Stimulated activated naive CD8-positive, alpha-beta T cell treated with anti-CD3 and anti-CD28 coated beads, Interleukin-15, Interleukin-2, amounts not matched to agents 100 ng/mL and 50 ng/mL, for 24 hours (primary cell): ENCODE measurements at regions not wholly inside any gene's neighbourhood (a gene's known extent, or its start where the extent isn't known, plus 50 kb on each side); places are given as distances from the start of the nearest gene placed in this dataset.

ENCODE experiments used
- H3K27ac Mint-ChIP-seq: one replicate; pipeline ENCODE4 v1.8.0; 2021; ENCODE audit warnings: mild to moderate bottlenecking, mixed read lengths
- H3K27me3 Mint-ChIP-seq: one replicate; pipeline ENCODE4 v1.8.0; 2021; ENCODE audit warnings: mixed read lengths
- H3K36me3 Mint-ChIP-seq: one replicate; pipeline ENCODE4 v1.8.0; 2021; ENCODE audit warnings: low read depth, mixed read lengths
- H3K4me1 Mint-ChIP-seq: one replicate; pipeline ENCODE4 v1.8.0; 2021; ENCODE audit warnings: low read depth, mixed read lengths
- H3K4me3 Mint-ChIP-seq: one replicate; pipeline ENCODE4 v1.8.0; 2021; ENCODE audit warnings: mild to moderate bottlenecking, mixed read lengths
- H3K9me3 Mint-ChIP-seq: one replicate; pipeline ENCODE4 v1.8.0; 2021; ENCODE audit warnings: mixed read lengths

DNA sequence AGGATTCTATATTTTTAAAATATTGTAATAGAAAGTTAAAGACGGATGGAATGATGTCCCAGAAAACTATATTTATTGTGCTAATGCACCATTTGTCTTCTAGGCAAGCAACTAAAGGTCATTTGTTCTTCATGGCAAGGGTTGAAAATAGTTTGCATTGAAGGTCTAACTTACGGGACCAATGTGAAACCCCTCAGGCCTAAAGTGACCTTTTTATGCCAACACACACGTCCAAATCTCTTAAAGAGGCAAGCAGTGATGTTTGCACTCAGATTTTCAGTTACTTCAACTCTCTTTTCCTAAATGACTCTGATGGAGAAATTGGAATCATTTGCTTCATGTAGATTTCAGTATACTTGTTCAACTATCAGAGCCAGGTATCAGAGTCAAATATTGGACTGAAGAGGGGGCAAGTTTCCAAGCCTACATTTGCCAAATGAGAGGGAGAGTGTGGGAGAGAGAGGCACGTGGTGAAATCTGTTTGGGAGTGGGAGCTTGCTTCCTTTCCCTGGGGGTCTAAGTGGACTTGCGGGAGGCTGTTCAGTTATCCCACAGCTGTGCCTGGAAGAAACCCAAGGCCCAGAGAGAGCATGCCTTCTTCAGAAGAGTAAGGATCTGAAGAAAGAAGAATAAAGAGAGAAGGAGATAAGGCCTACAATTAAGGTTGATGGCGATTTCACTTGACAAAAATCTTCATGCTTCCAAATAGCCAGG, 459.8 kb downstream of the BCAT1 start:
- Mint-ChIP-seq H3K27ac (no peak overlapping the region), H3K4me1 (peaks cover 4% of the 10 kb centered on the region), H3K4me3 (no peak overlapping the region), H3K36me3 (no peaks in the 10 kb centered on the region), H3K27me3 (no peaks in the 10 kb centered on the region), H3K9me3 (no peaks in the 10 kb centered on the region)

DNA sequence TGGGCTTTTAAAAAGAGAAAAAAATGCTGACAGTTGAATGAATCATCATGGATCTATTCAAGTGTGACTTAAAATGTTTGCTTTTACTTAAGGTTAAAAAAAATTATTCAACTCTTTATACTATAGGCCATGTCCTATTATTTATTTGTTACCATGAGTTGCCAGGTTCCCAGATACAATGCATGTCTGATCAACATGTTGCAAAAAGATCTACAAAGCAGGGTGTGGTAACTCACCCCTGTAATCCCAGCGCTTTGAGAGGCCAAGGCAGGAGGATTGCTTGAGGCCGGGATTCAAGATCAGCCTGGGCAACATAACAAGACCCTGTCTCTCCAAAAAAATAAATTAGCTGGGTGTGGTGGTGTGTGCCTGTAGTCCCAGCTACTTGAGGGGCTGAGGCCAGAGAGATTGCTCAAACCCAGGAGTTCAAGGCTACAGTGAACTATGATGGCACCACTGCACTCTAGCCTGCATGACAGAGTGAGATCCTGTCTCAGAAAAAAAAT, 460.8 kb downstream of the BCAT1 start:
- Mint-ChIP-seq H3K9me3 (no peaks in the 10 kb centered on the region), H3K4me3 (no peak overlapping the region), H3K4me1 (peaks cover 4% of the 10 kb centered on the region), H3K27me3 (no peaks in the 10 kb centered on the region), H3K27ac (no peak overlapping the region), H3K36me3 (no peaks in the 10 kb centered on the region)

DNA sequence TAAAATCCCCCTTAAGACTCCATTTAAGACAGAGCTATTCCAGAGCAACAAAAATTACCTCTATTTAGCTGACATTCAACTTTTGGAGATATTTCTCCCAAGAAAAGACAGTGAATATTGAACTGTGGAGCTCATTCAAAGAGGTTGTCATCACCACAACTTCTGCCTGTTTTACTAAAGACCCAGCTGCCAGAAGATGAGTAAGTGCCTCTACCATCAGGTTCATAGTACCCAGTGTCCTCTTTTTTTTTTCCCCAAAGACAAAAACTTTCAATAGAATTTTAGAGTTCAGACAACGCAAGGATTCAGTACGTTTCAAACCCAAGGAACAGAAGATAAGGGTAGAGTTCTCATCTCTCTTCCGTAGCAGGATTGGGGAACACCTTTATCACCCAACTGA, 461.3 kb downstream of the BCAT1 start:
- H3K4me1 Mint-ChIP-seq = peaks cover 4% of the 10 kb centered on the region
- H3K4me3 Mint-ChIP-seq = no peak overlapping the region
- no peak overlapping the region for H3K27ac Mint-ChIP-seq
- no peaks in the 10 kb centered on the region for H3K9me3 Mint-ChIP-seq
- H3K27me3 Mint-ChIP-seq = no peaks in the 10 kb centered on the region
- no peaks in the 10 kb centered on the region for H3K36me3 Mint-ChIP-seq

- Mint-ChIP-seq H3K27ac (no peak overlapping the region), H3K4me1 (no peaks in the 10 kb centered on the region), H3K36me3 (no peaks in the 10 kb centered on the region), H3K4me3 (no peak overlapping the region), H3K27me3 (no peaks in the 10 kb centered on the region), H3K9me3 (no peaks in the 10 kb centered on the region)
Measured at GRCh38 chr12:24483732-24484131, 465.2 kb downstream of the BCAT1 start.

DNA sequence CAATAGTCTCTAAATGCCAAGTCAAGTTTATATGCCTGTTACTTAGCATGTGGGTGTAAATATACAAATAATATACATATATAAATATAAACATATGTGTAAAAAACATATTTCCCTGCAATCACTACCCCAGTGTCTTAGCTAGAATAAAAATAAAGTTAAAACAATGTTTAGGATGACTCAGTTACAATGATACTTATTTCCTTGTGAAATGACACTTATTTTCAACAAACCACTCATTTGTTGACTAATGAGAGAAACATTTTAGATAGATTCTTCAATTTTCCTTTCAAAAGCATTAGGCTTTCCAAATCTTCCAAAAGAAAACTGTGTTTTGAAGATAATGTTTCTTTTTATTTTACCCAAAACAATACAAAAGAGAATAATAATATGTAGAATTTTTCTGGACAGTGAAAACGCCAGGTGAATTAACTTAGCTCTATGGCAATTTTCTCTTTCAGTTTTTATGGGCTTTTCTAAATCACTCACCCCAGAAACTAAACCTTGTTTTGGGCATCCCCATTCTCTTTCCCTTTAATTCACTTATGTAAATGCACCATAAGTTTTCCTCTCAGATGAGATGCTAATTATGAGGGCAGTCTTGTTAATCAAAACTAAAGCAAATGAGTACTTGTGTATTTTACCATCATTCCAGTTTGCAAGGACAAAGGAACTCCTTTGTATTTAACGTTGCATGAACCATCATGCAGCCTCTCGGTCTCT, 465.9 kb downstream of the BCAT1 start:
- Mint-ChIP-seq H3K4me3 (no peak overlapping the region), H3K9me3 (no peaks in the 10 kb centered on the region), H3K4me1 (no peaks in the 10 kb centered on the region), H3K36me3 (no peaks in the 10 kb centered on the region), H3K27me3 (no peaks in the 10 kb centered on the region), H3K27ac (no peak overlapping the region)

GRCh38 chr12:24482044-24482443, 466.9 kb downstream of the BCAT1 start:
- Mint-ChIP-seq H3K4me3 (no peak overlapping the region), H3K27ac (no peak overlapping the region), H3K4me1 (no peaks in the 10 kb centered on the region), H3K9me3 (no peaks in the 10 kb centered on the region), H3K27me3 (no peaks in the 10 kb centered on the region), H3K36me3 (no peaks in the 10 kb centered on the region)

GRCh38 chr12:24480766-24481449, 468.0 kb downstream of the BCAT1 start:
- H3K9me3 Mint-ChIP-seq = no peaks in the 10 kb centered on the region
- no peaks in the 10 kb centered on the region for H3K4me1 Mint-ChIP-seq
- no peak overlapping the region for H3K27ac Mint-ChIP-seq
- H3K36me3 Mint-ChIP-seq = no peaks in the 10 kb centered on the region
- no peaks in the 10 kb centered on the region for H3K27me3 Mint-ChIP-seq
- no peak overlapping the region for H3K4me3 Mint-ChIP-seq

DNA sequence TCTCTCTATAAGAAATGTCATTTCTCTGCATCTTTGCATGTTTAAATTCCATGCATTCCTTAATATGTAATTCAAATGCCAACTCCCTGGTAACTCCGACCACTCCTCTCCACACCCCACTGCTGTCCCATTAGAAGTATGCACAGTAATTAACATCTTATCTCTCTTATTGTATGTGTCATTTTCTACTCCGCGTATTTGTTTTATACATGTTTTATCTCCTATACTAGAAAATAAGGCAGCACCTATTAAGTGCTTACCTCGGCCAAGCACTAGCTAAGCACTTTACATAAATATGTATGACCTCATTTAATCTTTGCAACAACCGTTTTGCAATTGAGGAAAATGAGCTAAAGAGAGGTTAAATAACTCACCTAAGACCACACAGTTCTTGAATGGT, 469.8 kb downstream of the BCAT1 start:
- H3K4me1 Mint-ChIP-seq = no peaks in the 10 kb centered on the region
- no peaks in the 10 kb centered on the region for H3K36me3 Mint-ChIP-seq
- H3K27me3 Mint-ChIP-seq = no peaks in the 10 kb centered on the region
- H3K4me3 Mint-ChIP-seq = no peak overlapping the region
- H3K27ac Mint-ChIP-seq = no peak overlapping the region
- no peaks in the 10 kb centered on the region for H3K9me3 Mint-ChIP-seq

- Mint-ChIP-seq H3K9me3 (no peaks in the 10 kb centered on the region), H3K36me3 (no peaks in the 10 kb centered on the region), H3K4me3 (no peak overlapping the region), H3K27me3 (no peaks in the 10 kb centered on the region), H3K4me1 (no peaks in the 10 kb centered on the region), H3K27ac (no peak overlapping the region)
Measured at GRCh38 chr12:24478254-24478653, 470.6 kb downstream of the BCAT1 start.

DNA sequence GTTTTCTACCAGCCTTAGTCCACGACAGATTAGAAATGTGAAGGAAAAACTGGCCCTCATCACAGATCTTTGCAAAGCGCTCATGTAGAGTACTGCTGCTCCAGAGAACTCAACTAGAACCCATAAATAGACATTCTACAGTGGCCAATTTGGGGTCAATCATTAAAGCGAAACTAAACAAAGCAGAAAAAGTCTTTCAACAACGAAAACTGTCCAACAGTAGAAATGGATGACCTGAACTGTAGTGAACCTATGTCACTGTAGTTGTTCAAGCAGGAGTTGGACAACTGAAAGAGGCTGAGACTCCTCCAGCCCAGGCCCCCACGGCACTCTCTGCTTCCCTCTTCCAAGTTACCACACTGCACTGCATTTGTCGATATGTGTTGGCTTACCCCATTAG, 472.6 kb downstream of the BCAT1 start:
- H3K27me3 Mint-ChIP-seq = no peaks in the 10 kb centered on the region
- H3K9me3 Mint-ChIP-seq = no peaks in the 10 kb centered on the region
- H3K36me3 Mint-ChIP-seq = no peaks in the 10 kb centered on the region
- no peak overlapping the region for H3K27ac Mint-ChIP-seq
- H3K4me1 Mint-ChIP-seq = no peaks in the 10 kb centered on the region
- no peak overlapping the region for H3K4me3 Mint-ChIP-seq

DNA sequence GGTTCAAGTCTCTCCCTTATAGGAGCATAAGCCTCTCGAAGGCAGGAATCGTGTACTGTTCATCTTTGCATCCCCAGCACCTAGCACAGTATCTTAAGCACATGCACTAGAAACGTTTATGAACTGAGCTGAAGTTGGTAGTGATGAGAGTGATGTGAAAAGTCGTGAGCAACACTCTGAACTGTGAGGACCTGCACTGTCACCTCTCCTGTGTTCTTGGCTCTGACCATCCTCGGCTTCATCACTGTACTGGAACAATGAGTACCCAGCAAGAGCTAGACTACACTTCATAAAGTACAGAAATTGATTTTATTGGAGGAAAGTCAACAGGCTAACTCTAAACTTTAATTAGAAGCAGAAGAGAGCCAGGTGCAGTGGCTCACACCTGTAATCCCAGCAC, 473.6 kb downstream of the BCAT1 start:
- no peaks in the 10 kb centered on the region for H3K9me3 Mint-ChIP-seq
- no peaks in the 10 kb centered on the region for H3K4me1 Mint-ChIP-seq
- no peak overlapping the region for H3K27ac Mint-ChIP-seq
- no peaks in the 10 kb centered on the region for H3K36me3 Mint-ChIP-seq
- H3K4me3 Mint-ChIP-seq = no peak overlapping the region
- H3K27me3 Mint-ChIP-seq = no peaks in the 10 kb centered on the region

- Mint-ChIP-seq H3K9me3 (no peaks in the 10 kb centered on the region), H3K27ac (no peak overlapping the region), H3K36me3 (no peaks in the 10 kb centered on the region), H3K4me1 (no peaks in the 10 kb centered on the region), H3K27me3 (no peaks in the 10 kb centered on the region), H3K4me3 (no peak overlapping the region)
Measured at GRCh38 chr12:24473097-24473496, 475.8 kb downstream of the BCAT1 start.

GRCh38 chr12:24470050-24470449, 478.9 kb downstream of the BCAT1 start:
- H3K4me1 Mint-ChIP-seq = no peaks in the 10 kb centered on the region
- H3K9me3 Mint-ChIP-seq = no peaks in the 10 kb centered on the region
- H3K4me3 Mint-ChIP-seq = no peak overlapping the region
- no peaks in the 10 kb centered on the region for H3K36me3 Mint-ChIP-seq
- no peak overlapping the region for H3K27ac Mint-ChIP-seq
- H3K27me3 Mint-ChIP-seq = no peaks in the 10 kb centered on the region

DNA sequence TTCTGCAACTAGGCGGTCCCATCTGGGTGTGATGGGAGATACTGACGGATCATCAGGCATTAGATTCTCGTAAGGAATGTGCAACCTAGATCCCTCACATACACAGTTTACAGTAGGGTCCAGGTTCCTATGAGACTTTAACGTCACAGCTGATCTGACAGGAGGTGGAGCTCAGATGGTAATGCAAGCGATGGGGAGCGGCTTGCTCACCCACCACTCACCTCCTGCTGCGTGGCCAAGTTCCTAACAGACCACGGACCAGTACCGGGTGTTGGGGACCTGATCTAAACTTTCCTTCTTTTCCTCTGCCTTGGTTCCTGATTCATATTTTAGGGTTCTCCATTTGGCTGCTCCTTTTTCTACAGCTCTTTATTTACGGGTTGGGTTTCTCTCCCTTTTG, 479.8 kb downstream of the BCAT1 start:
- Mint-ChIP-seq H3K4me1 (no peaks in the 10 kb centered on the region), H3K9me3 (no peaks in the 10 kb centered on the region), H3K36me3 (no peaks in the 10 kb centered on the region), H3K27me3 (no peaks in the 10 kb centered on the region), H3K4me3 (no peak overlapping the region), H3K27ac (no peak overlapping the region)

DNA sequence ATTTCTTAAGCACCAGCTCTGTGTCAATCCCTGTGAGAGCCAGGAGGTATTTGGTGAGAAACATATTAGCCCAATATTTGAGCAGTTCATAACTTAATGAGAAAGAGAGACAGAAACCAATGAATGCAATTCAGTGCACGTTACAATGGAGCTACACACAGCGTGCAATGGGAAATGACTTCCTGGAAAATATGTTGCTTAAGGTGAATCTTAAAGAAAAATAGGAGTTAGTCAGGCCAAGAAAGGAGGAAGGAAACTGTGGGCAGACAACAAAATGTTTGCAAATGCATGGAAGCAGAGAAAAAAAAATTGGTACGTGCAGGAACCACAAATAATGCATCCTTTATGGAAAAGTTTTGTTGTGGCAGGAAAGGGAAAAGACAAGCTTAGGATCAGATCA, 481.7 kb downstream of the BCAT1 start:
- H3K4me3 Mint-ChIP-seq = no peak overlapping the region
- no peaks in the 10 kb centered on the region for H3K27me3 Mint-ChIP-seq
- H3K9me3 Mint-ChIP-seq = no peaks in the 10 kb centered on the region
- no peak overlapping the region for H3K27ac Mint-ChIP-seq
- no peaks in the 10 kb centered on the region for H3K4me1 Mint-ChIP-seq
- H3K36me3 Mint-ChIP-seq = no peaks in the 10 kb centered on the region
